ENCODE measurements at regions not wholly inside any gene's neighbourhood (a gene's known extent, or its start where the extent isn't known, plus 50 kb on each side); places are given as distances from the start of the nearest gene placed in this dataset.
"Not testable (repeated sequence)": the region's sequence is repeated elsewhere in the genome, so short reads cannot be mapped to it uniquely, and the experiment has no call there.

DNA sequence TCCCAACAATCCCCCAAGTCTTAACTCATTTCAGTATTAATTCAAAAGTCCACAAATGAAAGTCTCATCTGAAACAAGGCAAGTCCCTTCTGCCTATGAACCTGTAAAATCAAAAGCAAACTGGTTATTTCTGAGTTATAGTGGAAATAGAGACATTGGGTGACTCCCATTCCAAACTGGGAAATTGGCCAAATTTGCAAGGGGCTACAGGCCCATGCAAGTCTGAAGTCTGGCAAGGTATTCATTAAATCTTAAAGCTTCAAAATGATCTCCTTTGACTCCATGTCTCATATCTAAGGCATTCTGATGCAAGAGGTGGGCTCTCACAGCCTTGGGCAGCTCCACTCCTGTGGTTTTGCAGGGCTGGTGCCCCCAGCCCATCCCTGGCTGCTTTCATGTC is 167.9 kb downstream of the HTR1A start:
- H3K27ac ChIP-seq, result no peak overlapping the region
- no peak for DNase-seq (ENCODE audit: low spot score in 2 of 2)
- no peaks in the 10 kb centered on the region for H3K4me1 ChIP-seq
- TF ChIP-seq CTCF (IDR thresholded peaks at IDR 0.05), result no peak
- no peaks in the 10 kb centered on the region for H3K27me3 ChIP-seq
- no peaks in the 10 kb centered on the region for H3K9me3 ChIP-seq
- no peak overlapping the region for H3K4me3 ChIP-seq
- intact Hi-C loops (cut with DNase I), result no loop called here
- no peaks in the 10 kb centered on the region for H3K36me3 ChIP-seq

- H3K27ac ChIP-seq, result no peak overlapping the region
- no peaks in the 10 kb centered on the region for H3K9me3 ChIP-seq
- H3K36me3 ChIP-seq, result no peaks in the 10 kb centered on the region
- TF ChIP-seq CTCF (IDR thresholded peaks at IDR 0.05), result no peak
- intact Hi-C loops (cut with DNase I), result no loop called here
- no peaks in the 10 kb centered on the region for H3K27me3 ChIP-seq
- DNase-seq (ENCODE audit: low spot score in 2 of 2), result no peak
- no peaks in the 10 kb centered on the region for H3K4me1 ChIP-seq
- H3K4me3 ChIP-seq, result no peak overlapping the region
Observed at GRCh38 chr5:63774939-63775338, 187.3 kb downstream of the HTR1A start.

DNA sequence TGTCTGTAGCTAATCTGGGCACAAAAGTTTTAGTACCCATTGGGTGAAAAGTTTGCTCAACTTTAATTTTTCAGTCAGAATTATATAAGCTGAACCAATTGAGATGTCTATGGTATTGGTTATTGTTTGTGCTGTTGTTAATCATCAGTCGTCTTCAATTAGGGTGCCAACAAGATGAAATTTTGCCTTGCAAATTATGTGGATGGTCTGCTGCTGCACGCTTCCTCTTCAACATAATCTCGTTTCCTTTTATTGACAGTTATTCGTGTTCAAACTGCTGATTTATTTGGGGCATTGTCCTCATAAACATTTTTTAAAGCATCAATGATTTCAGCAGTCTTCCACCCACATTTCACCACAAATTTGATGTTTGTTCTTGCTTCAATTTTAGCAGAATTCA is 194.0 kb downstream of the HTR1A start:
- Histone ChIP-seq H3K36me3 (no peaks in the 10 kb centered on the region), H3K4me1 (no peaks in the 10 kb centered on the region), H3K4me3 (no peak overlapping the region), H3K27ac (no peak overlapping the region), H3K27me3 (no peaks in the 10 kb centered on the region), H3K9me3 (no peaks in the 10 kb centered on the region)
- TF ChIP-seq CTCF (IDR thresholded peaks at IDR 0.05), result no peak
- no peak for DNase-seq (ENCODE audit: low spot score in 2 of 2)
- intact Hi-C loops (cut with DNase I), result no loop called here

DNA sequence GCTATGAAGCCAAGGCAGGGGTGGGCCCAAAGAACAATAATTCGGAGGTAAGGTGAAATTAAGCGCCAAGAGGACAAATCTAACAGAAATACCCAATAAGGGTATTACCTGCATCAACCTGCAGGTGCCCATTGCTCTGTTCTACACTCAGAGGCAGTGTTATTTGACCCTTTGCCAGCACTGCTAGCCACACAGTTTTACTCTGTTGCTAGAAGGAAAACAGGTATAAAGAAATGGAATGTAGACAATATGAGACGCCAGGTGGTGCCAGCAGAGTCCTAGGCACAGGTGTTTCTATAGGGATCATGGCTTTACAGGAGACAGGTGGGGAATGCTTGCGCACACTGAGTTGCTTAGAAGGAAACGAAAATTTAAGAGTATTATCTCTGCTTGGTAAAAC is 201.3 kb downstream of the HTR1A start:
- Histone ChIP-seq H3K9me3 (no peaks in the 10 kb centered on the region), H3K27me3 (no peaks in the 10 kb centered on the region), H3K4me3 (no peak overlapping the region), H3K27ac (no peak overlapping the region), H3K36me3 (no peaks in the 10 kb centered on the region), H3K4me1 (no peaks in the 10 kb centered on the region)
- intact Hi-C loops (cut with DNase I), result no loop called here
- DNase-seq (ENCODE audit: low spot score in 2 of 2), result no peak
- TF ChIP-seq CTCF (IDR thresholded peaks at IDR 0.05), result no peak

GRCh38 chr5:63743096-63743798 is 219.0 kb downstream of the HTR1A start:
- intact Hi-C loops (cut with DNase I), result no loop called here
- Histone ChIP-seq H3K27me3 (no peaks in the 10 kb centered on the region), H3K27ac (no peak overlapping the region), H3K4me1 (no peaks in the 10 kb centered on the region), H3K4me3 (no peak overlapping the region), H3K36me3 (no peaks in the 10 kb centered on the region), H3K9me3 (no peaks in the 10 kb centered on the region)
- no peak for DNase-seq (ENCODE audit: low spot score in 2 of 2)
- no peak for TF ChIP-seq CTCF (IDR thresholded peaks at IDR 0.05)

- H3K9me3 ChIP-seq; H3K36me3 ChIP-seq; H3K27ac ChIP-seq; H3K4me1 ChIP-seq; intact Hi-C loops (cut with DNase I); DNase-seq (ENCODE audit: low spot score in 2 of 2); H3K27me3 ChIP-seq; H3K4me3 ChIP-seq: not testable (repeated sequence)
Observed at GRCh38 chr5:63732880-63733279, 229.4 kb downstream of the HTR1A start.

Measured in ascending aorta (tissue), 2 donors.